ENCODE measurements at regions not wholly inside any gene's neighbourhood (a gene's known extent, or its start where the extent isn't known, plus 50 kb on each side); places are given as distances from the start of the nearest gene placed in this dataset.

- TF ChIP-seq POLR2A (IDR thresholded peaks at IDR 0.05) (no peak), POLR2AphosphoS5 (IDR thresholded peaks at IDR 0.05) (no peak)
- TF ChIP-seq, protein P1, sequence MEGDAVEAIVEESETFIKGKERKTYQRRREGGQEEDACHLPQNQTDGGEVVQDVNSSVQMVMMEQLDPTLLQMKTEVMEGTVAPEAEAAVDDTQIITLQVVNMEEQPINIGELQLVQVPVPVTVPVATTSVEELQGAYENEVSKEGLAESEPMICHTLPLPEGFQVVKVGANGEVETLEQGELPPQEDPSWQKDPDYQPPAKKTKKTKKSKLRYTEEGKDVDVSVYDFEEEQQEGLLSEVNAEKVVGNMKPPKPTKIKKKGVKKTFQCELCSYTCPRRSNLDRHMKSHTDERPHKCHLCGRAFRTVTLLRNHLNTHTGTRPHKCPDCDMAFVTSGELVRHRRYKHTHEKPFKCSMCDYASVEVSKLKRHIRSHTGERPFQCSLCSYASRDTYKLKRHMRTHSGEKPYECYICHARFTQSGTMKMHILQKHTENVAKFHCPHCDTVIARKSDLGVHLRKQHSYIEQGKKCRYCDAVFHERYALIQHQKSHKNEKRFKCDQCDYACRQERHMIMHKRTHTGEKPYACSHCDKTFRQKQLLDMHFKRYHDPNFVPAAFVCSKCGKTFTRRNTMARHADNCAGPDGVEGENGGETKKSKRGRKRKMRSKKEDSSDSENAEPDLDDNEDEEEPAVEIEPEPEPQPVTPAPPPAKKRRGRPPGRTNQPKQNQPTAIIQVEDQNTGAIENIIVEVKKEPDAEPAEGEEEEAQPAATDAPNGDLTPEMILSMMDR (IDR thresholded peaks at IDR 0.05), result no peak
These were observed 951.6 kb upstream of the ZNF722 start for GRCh38 chr7:63047061-63047460.
